GM12878 (cell line): ENCODE measurements at regions not wholly inside any gene's neighbourhood (a gene's known extent, or its start where the extent isn't known, plus 50 kb on each side); places are given as distances from the start of the nearest gene placed in this dataset.

ENCODE experiments used
- ATAC-seq: fragments of 200-7000 bp; cut with Tn5 transposase; 3 replicates; pipeline ENCODE4 v1.9.1; 2020; ENCODE audit warnings: mild to moderate bottlenecking, moderate library complexity
- BruUV-seq: library from RNA; stranded (reverse); fragments of 400-500 nt; replicated peaks from 2 replicates; lab custom pipeline; 2021; lab: Mats Ljungman, UMichigan
- CTCF ChIA-PET: fragments of 300-600 bp; sonication (Branson Sonifier 250); formaldehyde crosslinking; extraction: SDS; loops from one replicate; lab custom pipeline; 2021; ENCODE audit warnings: inconsistent platforms; lab: Yijun Ruan, JAX
- POLR2A ChIA-PET: fragments of 350-600 bp; formaldehyde crosslinking; extraction: SDS; loops from one replicate; lab custom pipeline; 2021; ENCODE audit warnings: inconsistent platforms; lab: Charles Lee
- RAD21 ChIA-PET: fragments of 300-600 bp; sonication (Branson Sonifier 250); formaldehyde crosslinking; loops from one replicate; lab custom pipeline; 2023; ENCODE audit warnings: antibody characterized with exemption; ENCODE audit not compliant: unreplicated experiment; lab: Charles Lee
- SMC1A ChIA-PET: fragments of 300-600 bp; sonication (Branson Sonifier 250); formaldehyde crosslinking; loops from one replicate; lab custom pipeline; 2023; ENCODE audit not compliant: unreplicated experiment, uncharacterized antibody; lab: Charles Lee
- DNase-seq: peaks from one replicate; pipeline ENCODE4 v3.0.0-alpha.2; 2011; ENCODE audit warnings: low read depth, low spot score
- FAIRE-seq: peaks from 3 replicates; lab custom pipeline; 2011; peaks lifted over from hg19 to GRCh38; lab: Jason Lieb, UNC
- H2AFZ ChIP-seq: 2 replicates; pipeline ENCODE4 v1.6.0; 2011; ENCODE audit warnings: low read depth, low read length, control low read depth; ENCODE audit not compliant: control insufficient read depth
- H3K27ac ChIP-seq: 2 replicates; pipeline ENCODE4 v1.5.1; 2011; ENCODE audit warnings: control low read depth; ENCODE audit not compliant: control insufficient read depth, insufficient read depth
- H3K27me3 ChIP-seq, 2 experiments: replicated peaks in 1 of 2; 2 replicates each; pipeline versions ENCODE4 v1.6.0 to v1.6.1; 2011; ENCODE audit warnings: low read length in 1 of 2; ENCODE audit not compliant: control insufficient read depth in 2 of 2, insufficient read depth in 2 of 2
- H3K36me3 ChIP-seq, 2 experiments: 2 replicates each; pipeline ENCODE4 v1.5.1; 2011; ENCODE audit warnings: low read length in 1 of 2; ENCODE audit not compliant: control insufficient read depth in 2 of 2, insufficient read depth in 2 of 2
- H3K4me1 ChIP-seq: 2 replicates; pipeline ENCODE4 v1.6.1; 2011; ENCODE audit warnings: mild to moderate bottlenecking, low read length, moderate library complexity, mixed read lengths; ENCODE audit not compliant: control insufficient read depth, insufficient read depth
- H3K4me2 ChIP-seq: 2 replicates; pipeline ENCODE4 v1.6.0; 2011; ENCODE audit warnings: control low read depth; ENCODE audit not compliant: control insufficient read depth, insufficient read depth
- H3K4me3 ChIP-seq: fragments of 200-600 bp; sonication (generic); 2 replicates; pipeline ENCODE4 v1.5.1; 2016
- H3K79me2 ChIP-seq: 2 replicates; pipeline ENCODE4 v1.6.0; 2011; ENCODE audit warnings: low read length; ENCODE audit not compliant: control insufficient read depth, insufficient read depth
- H3K9ac ChIP-seq: 2 replicates; pipeline ENCODE4 v1.8.0; 2011; ENCODE audit warnings: low read length, control low read depth, mixed read lengths; ENCODE audit not compliant: control insufficient read depth, insufficient read depth
- H3K9me3 ChIP-seq: replicated peaks from 3 replicates; pipeline ENCODE4 v1.5.1; 2011; ENCODE audit warnings: mild to moderate bottlenecking, low read length; ENCODE audit not compliant: control insufficient read depth, insufficient read depth
- H4K20me1 ChIP-seq: 2 replicates; pipeline ENCODE4 v1.6.0; 2011; ENCODE audit not compliant: control insufficient read depth, insufficient read depth
- ATF2 ChIP-seq: IDR thresholded peaks from 2 replicates; pipeline ENCODE4 v1.6.1; 2012; ENCODE audit warnings: low read length, inconsistent platforms
- BCL11A ChIP-seq: IDR thresholded peaks from 2 replicates; pipeline ENCODE4 v1.6.1; 2011; ENCODE audit warnings: low read depth, low read length
- CREM ChIP-seq: IDR thresholded peaks from 2 replicates; pipeline ENCODE4 v1.6.1; 2014; ENCODE audit warnings: antibody characterized with exemption, low read depth
- IKZF1 ChIP-seq: fragments of 450-650 bp; conservative IDR thresholded peaks from 2 replicates; pipeline ENCODE4 v1.6.1; 2017; ENCODE audit warnings: antibody characterized with exemption, mild to moderate bottlenecking
- IRF3 ChIP-seq: fragments of 450-650 bp; IDR thresholded peaks from 2 replicates; pipeline ENCODE4 v1.6.1; 2014; ENCODE audit warnings: mild to moderate bottlenecking
- IRF4 ChIP-seq: IDR thresholded peaks from 2 replicates; pipeline ENCODE4 v1.6.1; 2011; ENCODE audit warnings: low read depth, low read length
- IRF5 ChIP-seq: fragments of 450-650 bp; IDR thresholded peaks from 2 replicates; pipeline ENCODE4 v1.6.1; 2017; ENCODE audit warnings: borderline replicate concordance
- MYB ChIP-seq: fragments of 150-350 bp; IDR thresholded peaks from 2 replicates; pipeline ENCODE4 v1.6.1; 2014; ENCODE audit warnings: mild to moderate bottlenecking, low read depth, low read length, borderline replicate concordance
- POLR2AphosphoS2 ChIP-seq: IDR thresholded peaks from 2 replicates; pipeline ENCODE4 v1.6.1; 2011; ENCODE audit warnings: low read depth, mild to moderate bottlenecking, low read length, improper control_type of control experiment, moderate library complexity
- SIX5 ChIP-seq: IDR thresholded peaks from 2 replicates; pipeline ENCODE4 v1.6.1; 2011; ENCODE audit warnings: mild to moderate bottlenecking, low read depth, low read length, moderate library complexity; ENCODE audit not compliant: severe bottlenecking
- SPI1 ChIP-seq: IDR thresholded peaks from 2 replicates; pipeline ENCODE4 v1.6.1; 2011; ENCODE audit warnings: low read depth, mild to moderate bottlenecking, low read length, moderate library complexity, borderline replicate concordance; ENCODE audit not compliant: insufficient read depth
- ZBTB33 ChIP-seq: fragments of 450-650 bp; IDR thresholded peaks from 2 replicates; pipeline ENCODE4 v1.6.1; 2017; ENCODE audit warnings: mild to moderate bottlenecking
- ZNF207 ChIP-seq: fragments of 450-650 bp; IDR thresholded peaks from 2 replicates; pipeline ENCODE4 v1.6.1; 2014; ENCODE audit warnings: antibody characterized with exemption, mild to moderate bottlenecking, borderline replicate concordance
- ZSCAN29 ChIP-seq: fragments of 450-650 bp; IDR thresholded peaks from 2 replicates; pipeline ENCODE4 v1.6.1; 2017; ENCODE audit warnings: mild to moderate bottlenecking, moderate library complexity
- WGBS: methylation state at CpG from one replicate; pipeline ENCODE4 v1.1.6; 2016; ENCODE audit warnings: low lambda C conversion rate; ENCODE audit not compliant: insufficient replicate concordance, insufficient coverage; ENCODE audit errors: missing lambda C conversion rate; 5-methylcytosine and 5-hydroxymethylcytosine counted together
- in situ Hi-C: fragments of 300-500 bp; cut with MboI; formaldehyde crosslinking; loops from 9 replicates; pipeline ENCODE4 v1.14.3; 2018; ENCODE audit warnings: mixed read lengths
- intact Hi-C: fragments of 100-400 bp; cut with micrococcal nuclease; formaldehyde crosslinking; loops from one replicate; pipeline ENCODE4 v1.14.2; 2022; ENCODE audit not compliant: unreplicated experiment
- TF ChIP-seq, protein P1 (sequence below): fragments of 450-650 bp; IDR thresholded peaks from 2 replicates; pipeline ENCODE4 v1.6.1; 2018; ENCODE audit warnings: mild to moderate bottlenecking, low read depth, moderate library complexity; ENCODE audit not compliant: partially characterized antibody

DNA sequence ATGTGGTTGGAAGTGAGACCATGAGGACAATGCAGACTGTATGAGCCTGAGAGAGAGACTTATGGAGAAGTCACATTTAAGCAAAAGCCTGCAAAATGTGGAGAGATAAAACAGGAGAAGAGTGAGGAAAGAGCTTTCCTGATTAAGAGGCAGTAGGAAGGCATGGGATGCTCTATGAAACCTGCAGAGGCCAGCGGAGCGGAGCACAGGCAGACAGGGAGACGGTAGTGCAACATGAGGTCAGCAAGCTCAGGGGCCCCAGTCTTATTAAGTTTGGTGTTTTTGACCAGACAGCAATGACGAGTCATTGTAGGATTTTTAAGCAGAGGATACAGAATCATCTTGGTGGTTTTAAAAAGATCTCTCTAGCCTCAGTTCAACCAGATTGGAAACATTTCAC lies 721.5 kb upstream of the GOLIM4 start:
- WGBS, result 53% methylated on average over 4 of the region's 4 CpGs
- Histone ChIP-seq H3K9ac (no peak overlapping the region), H3K4me2 (no peak overlapping the region), H3K4me3 (no peak overlapping the region), H4K20me1 (no peaks in the 10 kb centered on the region), H3K27me3 (no peaks in the 10 kb centered on the region), H3K36me3 (no peaks in the 10 kb centered on the region), H3K9me3 (no peaks in the 10 kb centered on the region), H3K4me1 (no peaks in the 10 kb centered on the region), H3K27ac (no peak overlapping the region), H3K79me2 (no peaks in the 10 kb centered on the region), H2AFZ (no peak overlapping the region)
- FAIRE-seq, result no peak
- in situ Hi-C loops (no loop called here), intact Hi-C loops (no loop called here)
- SMC1A ChIA-PET, result no interaction called here
- DNase-seq, result no peak
- RAD21 ChIA-PET, result no interaction called here
- CTCF ChIA-PET, result interaction anchor here (1.0 to 1.1 kb wide), 2 partner anchors 8 to 10 kb away, joined by 3 to 4 read pairs; no protein-coding TSS in a partner anchor
- POLR2A ChIA-PET, result no interaction called here
- ATAC-seq, result no peak
- no TSS peak for BruUV-seq
- no peak for TF ChIP-seq IRF5
- TF ChIP-seq IRF4, result no peak
- TF ChIP-seq, protein P1, sequence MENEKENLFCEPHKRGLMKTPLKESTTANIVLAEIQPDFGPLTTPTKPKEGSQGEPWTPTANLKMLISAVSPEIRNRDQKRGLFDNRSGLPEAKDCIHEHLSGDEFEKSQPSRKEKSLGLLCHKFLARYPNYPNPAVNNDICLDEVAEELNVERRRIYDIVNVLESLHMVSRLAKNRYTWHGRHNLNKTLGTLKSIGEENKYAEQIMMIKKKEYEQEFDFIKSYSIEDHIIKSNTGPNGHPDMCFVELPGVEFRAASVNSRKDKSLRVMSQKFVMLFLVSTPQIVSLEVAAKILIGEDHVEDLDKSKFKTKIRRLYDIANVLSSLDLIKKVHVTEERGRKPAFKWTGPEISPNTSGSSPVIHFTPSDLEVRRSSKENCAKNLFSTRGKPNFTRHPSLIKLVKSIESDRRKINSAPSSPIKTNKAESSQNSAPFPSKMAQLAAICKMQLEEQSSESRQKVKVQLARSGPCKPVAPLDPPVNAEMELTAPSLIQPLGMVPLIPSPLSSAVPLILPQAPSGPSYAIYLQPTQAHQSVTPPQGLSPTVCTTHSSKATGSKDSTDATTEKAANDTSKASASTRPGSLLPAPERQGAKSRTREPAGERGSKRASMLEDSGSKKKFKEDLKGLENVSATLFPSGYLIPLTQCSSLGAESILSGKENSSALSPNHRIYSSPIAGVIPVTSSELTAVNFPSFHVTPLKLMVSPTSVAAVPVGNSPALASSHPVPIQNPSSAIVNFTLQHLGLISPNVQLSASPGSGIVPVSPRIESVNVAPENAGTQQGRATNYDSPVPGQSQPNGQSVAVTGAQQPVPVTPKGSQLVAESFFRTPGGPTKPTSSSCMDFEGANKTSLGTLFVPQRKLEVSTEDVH, result no peak
- no peak for TF ChIP-seq ZNF207
- no peak for TF ChIP-seq BCL11A
- TF ChIP-seq ZBTB33, result no peak
- TF ChIP-seq ATF2, result no peak
- TF ChIP-seq CREM, result no peak
- TF ChIP-seq IKZF1, result no peak
- TF ChIP-seq POLR2AphosphoS2, result no peak
- TF ChIP-seq SIX5, result no peak
- no peak for TF ChIP-seq IRF3
- TF ChIP-seq MYB, result no peak
- TF ChIP-seq ZSCAN29, result no peak
- TF ChIP-seq SPI1, result no peak
